ENCODE measurements at regions not wholly inside any gene's neighbourhood (a gene's known extent, or its start where the extent isn't known, plus 50 kb on each side); places are given as distances from the start of the nearest gene placed in this dataset.

DNA sequence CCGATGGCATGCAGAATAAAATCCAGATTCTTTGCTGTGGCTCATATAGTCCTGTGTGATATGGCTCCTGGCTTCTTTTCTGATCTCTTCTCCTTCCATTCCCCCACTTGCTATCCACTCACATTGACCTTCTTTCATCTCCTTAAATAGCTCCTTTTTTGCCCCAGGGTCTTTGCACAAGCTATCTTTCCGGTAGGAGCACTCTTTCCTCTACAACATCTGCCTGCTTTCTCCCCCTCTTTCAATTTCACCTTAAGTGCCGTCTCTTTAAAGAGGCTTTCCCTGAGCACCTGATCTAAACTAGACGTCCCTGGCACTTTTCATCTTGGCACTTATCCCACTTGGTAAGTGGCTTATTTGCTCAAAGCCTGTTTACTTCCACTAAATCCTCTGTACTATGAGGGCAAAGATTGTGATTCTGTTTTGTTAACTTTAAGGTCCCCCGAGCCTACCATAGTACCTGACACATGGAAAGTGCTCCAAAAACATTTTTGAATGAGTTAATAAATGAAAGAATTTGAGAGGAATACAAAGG is 323.3 kb upstream of the TLE3 start:
- no peak for DNase-seq

GRCh38 chr15:70420086-70420947 is 322.6 kb upstream of the TLE3 start:
- DNase-seq: no peak

- DNase-seq: no peak
Measured at GRCh38 chr15:70418943-70419342, 321.2 kb upstream of the TLE3 start.

DNA sequence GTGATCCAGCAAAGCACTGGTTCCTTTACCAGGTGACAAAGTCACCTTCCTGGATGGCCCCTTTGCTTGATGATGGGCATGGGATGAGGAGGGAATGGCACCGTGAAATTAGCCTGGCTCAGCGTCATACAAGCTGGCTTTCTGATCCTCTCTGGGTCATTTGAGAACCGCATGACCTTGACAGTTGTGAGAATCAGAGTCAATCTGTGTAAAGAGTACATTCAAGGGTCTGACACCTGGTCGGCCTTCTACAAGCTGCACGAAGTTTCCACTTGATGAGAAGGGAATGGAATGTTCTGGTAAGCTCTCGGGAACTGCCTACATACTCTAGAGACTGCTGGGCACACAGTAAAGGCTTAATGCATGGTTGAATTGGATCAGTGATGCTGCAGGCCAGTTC is 319.8 kb upstream of the TLE3 start:
- no peak for DNase-seq

- no peak for DNase-seq
Measured at GRCh38 chr15:70416829-70417228, 319.1 kb upstream of the TLE3 start.

- DNase-seq: no peak
Measured at GRCh38 chr15:70415398-70415797, 317.7 kb upstream of the TLE3 start.

DNA sequence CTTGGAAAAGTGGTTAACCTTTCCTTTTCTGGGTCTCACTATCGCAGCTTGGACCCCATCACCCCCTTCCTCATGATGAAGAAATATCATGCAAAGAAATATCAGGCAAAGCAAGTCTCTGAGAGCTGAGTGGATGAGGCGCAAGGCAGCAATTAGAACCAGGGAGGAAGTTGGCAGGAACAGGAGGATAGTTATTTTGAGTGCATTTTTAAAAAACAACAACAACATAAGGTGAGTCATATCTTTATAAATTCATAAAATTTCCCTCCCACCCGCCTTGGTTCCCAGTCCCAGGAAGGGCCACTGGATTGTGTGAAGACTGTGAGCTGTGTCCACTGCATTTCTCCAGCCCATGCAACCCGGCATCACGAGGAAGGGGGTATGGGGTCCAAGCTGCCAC is 316.9 kb upstream of the TLE3 start:
- DNase-seq: no peak

DNA sequence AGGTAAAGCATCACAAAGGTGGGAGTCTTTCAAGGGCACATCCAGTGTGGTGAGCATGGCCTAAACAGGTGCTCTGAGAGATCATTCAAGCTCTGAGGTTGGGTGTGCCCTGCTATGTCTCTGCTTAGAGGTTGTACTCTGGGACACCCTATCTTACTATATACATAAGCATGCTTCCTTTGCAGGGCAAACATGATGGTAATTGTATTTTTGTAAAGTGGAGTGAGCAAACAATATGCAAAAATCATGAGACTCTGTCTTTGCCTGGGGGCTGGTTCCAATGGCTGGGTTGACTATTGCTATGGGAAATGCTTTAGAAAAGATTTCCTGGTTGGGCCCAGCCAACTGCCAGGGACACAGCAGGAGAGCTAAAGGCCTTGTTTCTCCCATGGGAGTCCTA is 315.1 kb upstream of the TLE3 start:
- no peak for DNase-seq

DNA sequence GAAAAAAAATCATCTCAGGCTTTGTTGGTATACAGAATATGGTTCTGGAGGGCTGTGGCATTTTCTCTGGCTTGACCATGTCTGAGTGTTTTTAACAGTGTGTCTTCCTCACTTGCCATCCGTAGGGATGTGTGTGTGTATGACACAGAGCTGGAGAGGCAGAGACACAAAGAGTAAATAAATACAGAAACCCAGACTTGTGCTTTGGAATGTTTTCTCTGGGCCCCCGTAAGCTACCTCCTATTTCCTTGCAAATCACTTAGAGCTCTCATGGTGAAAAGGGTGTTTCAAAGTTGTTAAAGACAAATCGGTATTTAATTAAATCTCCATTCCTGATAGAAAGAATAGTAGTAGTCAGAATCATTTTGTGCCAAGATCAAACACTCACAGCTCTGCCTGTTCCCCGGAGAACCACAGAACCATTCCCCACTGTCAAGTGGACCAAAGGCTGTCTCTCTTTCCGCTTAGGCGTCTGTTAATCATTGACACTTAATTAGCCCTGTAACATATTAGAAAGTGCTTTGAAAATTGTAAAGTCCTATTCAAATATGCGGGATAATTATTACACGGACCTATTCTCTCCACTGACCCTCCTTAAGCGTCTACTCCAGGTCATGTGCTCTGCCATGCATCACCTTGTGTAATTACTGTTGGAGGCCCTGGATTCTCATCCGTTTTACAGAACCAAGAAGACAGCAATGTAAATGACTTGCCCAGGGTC is 313.6 kb upstream of the TLE3 start:
- DNase-seq: no peak

DNA sequence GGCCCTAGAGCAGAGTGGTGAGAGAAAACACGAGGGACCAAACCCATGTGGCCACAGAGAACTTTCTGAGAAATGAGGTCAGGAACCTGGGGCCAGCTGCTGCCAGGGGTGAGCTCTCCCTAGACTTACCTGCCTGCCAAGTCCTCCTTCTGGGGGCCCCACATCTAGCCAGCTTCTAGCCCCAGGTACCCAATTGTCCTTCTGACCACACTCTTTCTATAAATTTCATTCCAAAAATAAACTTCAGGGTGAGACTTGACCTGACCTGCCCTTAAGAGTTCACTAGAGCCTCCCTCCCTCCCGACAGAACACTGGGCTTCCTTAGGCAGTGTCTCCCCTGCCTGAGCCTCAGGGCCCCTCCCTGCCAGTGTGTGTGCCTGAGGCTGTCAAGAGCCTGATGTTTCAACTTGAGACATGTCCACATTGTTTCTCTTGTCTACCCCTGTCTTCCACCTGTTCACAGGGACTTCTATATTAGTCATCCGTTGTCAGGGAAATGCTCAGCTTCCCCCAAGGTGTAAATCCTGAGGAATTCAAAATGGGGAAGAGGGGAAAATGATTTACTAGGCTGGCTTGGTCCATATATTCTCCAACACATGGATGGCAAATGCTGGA is 312.8 kb upstream of the TLE3 start:
- no peak for DNase-seq

DNA sequence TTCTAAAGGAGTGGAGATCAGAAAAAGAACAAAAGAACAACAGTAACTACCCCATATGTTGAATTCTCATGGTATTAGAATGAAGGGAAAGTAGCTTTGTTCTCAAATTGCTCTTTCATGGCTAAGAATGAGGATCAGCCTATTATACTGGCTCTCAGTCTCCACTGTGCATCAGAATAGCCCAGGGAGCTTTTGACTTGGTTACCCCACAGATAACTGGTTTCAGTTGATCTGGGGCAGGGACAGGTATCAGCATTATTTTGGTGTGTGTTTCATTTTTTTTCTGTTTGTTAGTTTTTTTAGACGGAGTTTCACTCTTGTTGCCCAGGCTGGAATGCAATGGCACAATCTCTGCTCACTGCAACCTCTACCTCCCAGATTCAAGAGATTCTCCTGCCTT is 311.7 kb upstream of the TLE3 start:
- no peak for DNase-seq

DNA sequence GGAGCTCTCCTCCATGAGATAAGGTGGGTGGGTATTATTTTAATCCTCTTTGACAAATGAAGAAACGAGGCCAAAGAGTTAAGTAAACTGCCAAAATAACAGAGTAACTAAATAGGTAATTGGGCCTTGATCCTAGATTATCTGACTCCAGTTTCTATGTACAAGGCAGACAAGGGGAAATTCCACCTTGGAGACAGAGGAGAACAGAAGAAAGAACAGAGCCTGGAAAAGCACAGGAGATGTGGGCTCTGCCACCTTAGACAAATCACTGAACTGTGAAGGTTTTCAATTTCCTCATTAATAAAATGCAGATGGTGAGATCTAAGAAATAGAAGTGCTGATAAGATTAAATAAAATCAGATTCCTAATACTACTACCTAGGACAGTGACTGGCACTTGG is 310.2 kb upstream of the TLE3 start:
- no peak for DNase-seq

DNA sequence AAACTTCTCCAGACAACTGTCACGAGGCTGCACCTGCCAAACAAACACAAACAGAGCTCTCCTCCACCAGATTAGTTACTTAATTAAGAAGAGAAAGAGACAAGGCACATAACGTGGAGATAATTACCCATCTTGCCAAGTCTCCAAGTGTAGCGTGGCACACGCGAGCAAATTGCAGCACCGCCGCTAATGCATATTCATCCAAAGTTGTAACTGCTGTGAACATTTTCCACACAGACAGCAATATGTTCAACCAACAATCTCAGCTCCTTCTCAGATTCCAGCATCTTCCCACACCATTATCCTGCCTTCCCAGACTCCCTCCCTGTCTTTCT is 309.6 kb upstream of the TLE3 start:
- DNase-seq: no peak

- no peak for DNase-seq
Measured at GRCh38 chr15:70406617-70407335, 309.1 kb upstream of the TLE3 start.

DNA sequence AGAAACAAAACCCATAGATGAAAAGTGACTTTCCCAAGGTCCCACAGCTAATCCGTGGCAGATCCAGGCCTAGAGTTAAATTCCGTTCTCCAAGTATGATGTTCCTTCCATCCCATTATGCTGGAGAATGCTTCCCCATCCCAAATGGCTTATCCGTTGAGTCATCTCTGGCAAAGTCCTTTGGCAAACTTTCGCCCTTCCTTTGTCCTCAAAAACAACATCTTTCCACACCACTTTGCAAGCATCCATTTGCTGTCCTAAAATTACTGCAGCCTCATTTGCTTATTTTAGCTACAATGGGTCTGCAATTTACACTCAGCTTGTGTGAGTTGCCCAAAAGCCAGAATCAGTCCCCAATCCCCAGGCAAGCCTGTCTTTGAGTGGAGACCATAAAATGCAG is 304.0 kb upstream of the TLE3 start:
- DNase-seq: no peak

DNA sequence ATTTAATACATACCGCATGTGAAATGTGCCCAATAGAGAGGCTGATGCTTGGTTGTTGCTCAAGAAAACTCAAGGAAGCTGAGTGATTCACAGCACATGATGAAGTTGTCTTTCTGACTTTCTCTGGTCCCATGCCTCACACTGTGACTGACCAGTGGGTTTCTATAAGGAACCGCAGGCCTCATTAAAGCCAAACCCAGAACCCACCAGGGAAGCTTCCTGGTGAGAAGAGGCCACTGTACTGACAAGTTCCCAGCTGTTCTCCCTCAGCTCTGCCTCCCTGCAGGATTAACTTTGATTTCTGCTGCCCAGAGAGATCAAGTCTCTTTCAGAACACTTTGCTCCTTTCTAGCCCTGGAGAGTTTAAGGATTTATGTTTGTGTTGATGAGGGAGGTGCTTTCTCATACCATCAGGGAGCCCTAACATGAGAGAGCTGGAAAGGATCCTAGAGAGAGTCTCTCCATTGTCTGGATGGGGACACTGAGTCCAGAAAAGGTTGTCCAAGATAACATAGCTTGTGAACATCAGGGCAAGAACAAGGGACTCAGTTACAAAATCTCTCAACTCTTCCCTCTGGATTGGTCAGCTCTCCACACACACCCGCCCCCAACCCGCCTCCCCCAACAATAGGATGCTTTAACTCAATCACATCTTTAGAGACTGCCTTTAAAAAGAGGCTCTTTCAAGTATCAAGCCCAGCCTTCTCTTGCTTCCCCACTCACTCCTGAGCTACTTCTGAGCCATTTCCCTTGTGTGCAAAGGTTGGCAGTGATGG is 303.2 kb upstream of the TLE3 start:
- peak; percentile 16 to 67 for DNase-seq

GRCh38 chr15:70399204-70399603 is 301.5 kb upstream of the TLE3 start:
- no peak for DNase-seq

DNA sequence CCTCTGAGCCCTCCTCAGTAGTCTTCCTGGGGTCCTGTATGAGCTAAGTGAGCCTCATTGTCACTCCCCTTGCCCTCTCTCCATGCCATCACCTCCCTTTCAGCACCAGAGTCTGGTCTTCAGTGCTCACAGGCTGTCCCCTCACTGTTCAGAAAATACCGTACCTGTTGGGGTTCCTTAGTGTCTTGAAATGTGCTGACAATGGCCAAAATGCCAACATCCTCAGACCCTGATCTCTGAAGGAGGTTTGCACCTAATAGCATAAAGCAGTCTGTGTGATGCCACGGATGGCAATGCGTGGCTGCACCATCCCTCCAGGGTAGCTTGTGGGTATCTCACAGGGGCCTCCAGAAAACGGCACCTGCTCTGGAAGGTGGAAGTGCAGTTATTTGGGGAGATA is 301.0 kb upstream of the TLE3 start:
- no peak for DNase-seq

GRCh38 chr15:70396807-70397206 is 299.1 kb upstream of the TLE3 start:
- no peak for DNase-seq

DNA sequence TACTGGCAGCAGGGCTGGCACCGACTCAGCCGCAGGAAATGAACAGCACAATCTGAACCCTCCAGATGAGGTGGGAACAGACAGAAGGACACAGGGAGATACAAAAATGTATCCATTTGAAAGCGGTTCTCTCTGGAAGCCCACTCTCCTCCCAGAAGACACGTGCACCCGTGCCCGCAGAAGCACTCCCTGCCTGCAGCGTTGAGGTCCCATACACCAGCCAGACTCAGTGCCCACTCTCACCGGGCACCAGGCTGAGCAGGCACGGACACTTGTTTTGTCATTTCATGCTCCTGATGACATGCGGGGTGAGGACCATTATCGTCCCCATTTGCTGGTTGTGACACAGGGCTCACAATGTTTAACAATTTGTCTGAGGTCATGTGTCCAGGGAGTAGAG is 297.4 kb upstream of the TLE3 start:
- DNase-seq: no peak

DNA sequence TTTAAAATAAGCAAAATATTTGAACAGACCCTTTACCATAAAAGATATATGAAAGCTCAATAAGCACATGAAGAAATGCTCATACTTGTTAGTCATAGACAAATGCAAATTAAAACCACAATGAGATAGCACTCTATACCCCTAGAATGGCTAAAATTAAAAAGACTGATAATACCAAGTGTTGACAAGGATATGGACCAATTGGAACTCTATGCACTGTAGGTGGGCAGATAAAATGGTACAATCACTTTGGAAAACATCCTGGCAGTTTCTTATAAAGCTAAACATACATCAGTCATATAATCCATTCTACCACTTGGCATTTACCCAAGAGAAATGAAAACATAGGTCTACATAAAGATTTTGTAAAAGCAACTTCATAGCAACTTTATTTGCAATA is 293.0 kb upstream of the TLE3 start:
- DNase-seq: no peak

- no peak for DNase-seq
Measured at GRCh38 chr15:70387993-70388392, 290.3 kb upstream of the TLE3 start.

Data from inflammatory macrophage (primary cell).